SK-N-SH (cell line): ENCODE measurements at regions not wholly inside any gene's neighbourhood (a gene's known extent, or its start where the extent isn't known, plus 50 kb on each side); places are given as distances from the start of the nearest gene placed in this dataset.

Source experiments
- CTCF ChIA-PET: fragments of 300-600, 350-600 bp; formaldehyde crosslinking; extraction: SDS; loops from one replicate; lab custom pipeline; 2021; lab: Yijun Ruan, JAX
- POLR2A ChIA-PET: fragments of 350-600 bp; sonication (Branson Sonifier 250); formaldehyde crosslinking; extraction: SDS; loops from one replicate; lab custom pipeline; 2020; ENCODE audit warnings: antibody characterized with exemption, inconsistent platforms; lab: Yijun Ruan, JAX
- DNase-seq: peaks from one replicate; pipeline ENCODE4 v3.0.0; 2012
- H2AFZ ChIP-seq: fragments of 200-600 bp; sonication (generic); 2 replicates; pipeline ENCODE4 v1.8.1; 2016; ENCODE audit warnings: antibody characterized with exemption, mild to moderate bottlenecking, low read depth
- H3F3A ChIP-seq: fragments of 200-600 bp; sonication (generic); replicated peaks from 2 replicates; pipeline ENCODE3; 2016; ENCODE audit warnings: antibody characterized with exemption, mild to moderate bottlenecking; ENCODE audit not compliant: insufficient read depth
- H3K27ac ChIP-seq, 2 experiments: fragments of 200-500 bp in 1 of 2; fragments of 200-600 bp in 1 of 2; sonication (Bioruptor generic) in 1 of 2; sonication (generic), shearing (Covaris generic) in 1 of 2; 2 replicates each; pipeline versions ENCODE4 v1.5.1 to v1.6.1; 2014 to 2016; ENCODE audit warnings: low read depth in 2 of 2, inconsistent platforms in 1 of 2, low read length in 1 of 2, mild to moderate bottlenecking in 1 of 2, mixed read lengths in 1 of 2
- H3K27me3 ChIP-seq: fragments of 200-600 bp; sonication (generic), shearing (Covaris generic); 2 replicates; pipeline ENCODE4 v1.6.1; 2016; ENCODE audit warnings: mixed run types; ENCODE audit not compliant: insufficient read depth
- H3K36me3 ChIP-seq, 2 experiments: fragments of 200-500 bp in 1 of 2; fragments of 200-600 bp in 1 of 2; sonication (Bioruptor generic) in 1 of 2; sonication (generic) in 1 of 2; replicated peaks in 1 of 2; 2 replicates each; pipeline versions ENCODE3 to v1.5.1; 2014 to 2016; ENCODE audit warnings: low read length in 1 of 2, mild to moderate bottlenecking in 1 of 2; ENCODE audit not compliant: insufficient read depth in 2 of 2, control insufficient read depth in 1 of 2
- H3K4me1 ChIP-seq, 2 experiments: fragments of 200-500 bp in 1 of 2; fragments of 200-600 bp in 1 of 2; sonication (Bioruptor generic) in 1 of 2; sonication (generic), shearing (Covaris generic) in 1 of 2; 2 replicates each; pipeline versions ENCODE4 v1.5.1 to v1.6.1; 2014 to 2016; ENCODE audit warnings: low read depth in 1 of 2, low read length in 1 of 2, mixed run types in 1 of 2; ENCODE audit not compliant: insufficient read depth in 2 of 2, control insufficient read depth in 1 of 2
- H3K4me2 ChIP-seq: fragments of 200-600 bp; sonication (generic), shearing (Covaris generic); 2 replicates; pipeline ENCODE4 v1.6.1; 2017; ENCODE audit warnings: mixed run types
- H3K4me3 ChIP-seq, 2 experiments: fragments of 200-500 bp in 1 of 2; fragments of 200-600 bp in 1 of 2; sonication (Bioruptor generic) in 1 of 2; sonication (generic), shearing (Covaris generic) in 1 of 2; 2 replicates each; pipeline versions ENCODE4 v1.5.1 to v1.8.1; 2014 to 2016; ENCODE audit warnings: low read depth in 2 of 2, inconsistent platforms in 1 of 2, low read length in 1 of 2, mild to moderate bottlenecking in 1 of 2, mixed read lengths in 1 of 2, moderate library complexity in 1 of 2
- H3K79me2 ChIP-seq: fragments of 200-600 bp; sonication (generic); 2 replicates; pipeline ENCODE4 v1.8.1; 2017; ENCODE audit warnings: mild to moderate bottlenecking; ENCODE audit not compliant: insufficient read depth
- H3K9ac ChIP-seq: fragments of 200-600 bp; sonication (generic); 2 replicates; pipeline ENCODE4 v1.6.1; 2017; ENCODE audit warnings: mixed run types
- H3K9me2 ChIP-seq: fragments of 200-600 bp; sonication (generic); 2 replicates; pipeline ENCODE4 v1.6.1; 2017; ENCODE audit warnings: mixed run types
- H3K9me3 ChIP-seq: fragments of 200-600 bp; sonication (generic); 2 replicates; pipeline ENCODE4 v1.6.1; 2017; ENCODE audit warnings: mixed run types, mild to moderate bottlenecking, moderate library complexity
- H4K20me1 ChIP-seq: fragments of 200-600 bp; sonication (generic); 2 replicates; pipeline ENCODE4 v1.6.1; 2017; ENCODE audit warnings: mild to moderate bottlenecking, mixed run types; ENCODE audit not compliant: insufficient read depth
- CHD2 ChIP-seq: fragments of 150-350 bp; IDR thresholded peaks from 2 replicates; pipeline ENCODE4 v1.6.1; 2018; ENCODE audit warnings: low read length; ENCODE audit not compliant: partially characterized antibody
- FOSL2 ChIP-seq: IDR thresholded peaks from 2 replicates; pipeline ENCODE4 v1.4.0; 2012; ENCODE audit warnings: low read depth, mild to moderate bottlenecking, moderate library complexity, borderline replicate concordance
- FOXM1 ChIP-seq: IDR thresholded peaks from 2 replicates; pipeline ENCODE4 v1.4.0; 2012; ENCODE audit warnings: low read depth, mild to moderate bottlenecking
- GABPA ChIP-seq: IDR thresholded peaks from 2 replicates; pipeline ENCODE4 v1.4.0; 2012; ENCODE audit warnings: low read depth, mild to moderate bottlenecking
- MAX ChIP-seq: IDR thresholded peaks from 2 replicates; pipeline ENCODE4 v1.4.0; 2012; ENCODE audit warnings: low read depth
- MEF2A ChIP-seq: IDR thresholded peaks from 2 replicates; pipeline ENCODE4 v1.4.0; 2012; ENCODE audit warnings: low read depth, borderline replicate concordance
- NFIC ChIP-seq: IDR thresholded peaks from 2 replicates; pipeline ENCODE4 v1.4.0; 2012; ENCODE audit warnings: borderline replicate concordance
- POLR2AphosphoS5 ChIP-seq: IDR thresholded peaks from 2 replicates; pipeline ENCODE4 v1.6.1; 2012; ENCODE audit warnings: low read depth, low read length
- RCOR1 ChIP-seq: fragments of 150-350 bp; IDR thresholded peaks from 2 replicates; pipeline ENCODE4 v1.6.1; 2017; ENCODE audit warnings: antibody characterized with exemption, low read length
- SMC3 ChIP-seq: IDR thresholded peaks from 2 replicates; pipeline ENCODE4 v1.6.1; 2012; ENCODE audit warnings: low read depth, low read length, improper control_type of control experiment
- TAF1 ChIP-seq: IDR thresholded peaks from 2 replicates; pipeline ENCODE4 v1.6.1; 2012; ENCODE audit warnings: low read depth, mild to moderate bottlenecking, low read length, moderate library complexity, borderline replicate concordance
- TCF12 ChIP-seq: IDR thresholded peaks from 2 replicates; pipeline ENCODE4 v1.4.0; 2012
- TEAD4 ChIP-seq: IDR thresholded peaks from 2 replicates; pipeline ENCODE4 v1.4.0; 2012; ENCODE audit warnings: mild to moderate bottlenecking, borderline replicate concordance; ENCODE audit not compliant: insufficient read depth
- YY1 ChIP-seq: IDR thresholded peaks from 2 replicates; pipeline ENCODE4 v1.4.0; 2012; ENCODE audit warnings: low read depth, mild to moderate bottlenecking
- WGBS: methylation state at CpG from one replicate; pipeline ENCODE4 v1.1.6; 2017; ENCODE audit warnings: low lambda C conversion rate; 5-methylcytosine and 5-hydroxymethylcytosine counted together
- TF ChIP-seq, protein P1 (sequence below): fragments of 200-600 bp; sonication (generic); IDR thresholded peaks from 2 replicates; pipeline ENCODE4 v1.6.1; 2017; ENCODE audit warnings: antibody characterized with exemption, mild to moderate bottlenecking, moderate library complexity
- TF ChIP-seq, protein P2 (sequence below): IDR thresholded peaks from 2 replicates; pipeline ENCODE4 v1.4.0; 2012; ENCODE audit warnings: low read depth, borderline replicate concordance
- TF ChIP-seq, protein P3 (sequence below): IDR thresholded peaks from 2 replicates; pipeline ENCODE4 v1.4.0; 2012; ENCODE audit warnings: low read depth, borderline replicate concordance

DNA sequence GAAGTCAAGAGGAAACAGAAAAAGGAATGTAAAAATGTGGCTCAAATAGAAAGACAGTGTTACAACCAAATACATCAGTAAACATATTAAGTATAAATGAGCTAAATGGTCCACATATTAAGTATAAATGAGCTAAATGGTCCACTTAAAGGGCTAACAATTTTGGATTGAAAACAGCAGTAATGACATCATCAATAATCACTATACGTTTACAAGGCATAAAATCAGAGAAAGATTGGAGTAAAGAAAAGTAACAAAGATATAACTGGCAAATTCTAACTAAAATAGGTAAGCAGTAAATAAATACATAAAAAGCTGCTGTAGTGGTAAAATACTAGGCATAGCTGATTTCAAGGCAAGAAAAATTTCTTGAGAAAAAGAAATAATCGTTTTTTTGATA, 1298.4 kb upstream of the CELF2 start:
- H3K4me3 ChIP-seq, result no peak overlapping the region
- TF ChIP-seq TCF12, result no peak
- TF ChIP-seq MEF2A, result no peak
- TF ChIP-seq YY1, result no peak
- no peak for TF ChIP-seq SMC3
- TF ChIP-seq TEAD4, result no peak
- no peak for TF ChIP-seq TAF1
- TF ChIP-seq FOSL2, result no peak
- TF ChIP-seq POLR2AphosphoS5, result no peak
- TF ChIP-seq GABPA, result no peak
- TF ChIP-seq RCOR1, result no peak
- no peak for TF ChIP-seq NFIC
- TF ChIP-seq, protein P1, sequence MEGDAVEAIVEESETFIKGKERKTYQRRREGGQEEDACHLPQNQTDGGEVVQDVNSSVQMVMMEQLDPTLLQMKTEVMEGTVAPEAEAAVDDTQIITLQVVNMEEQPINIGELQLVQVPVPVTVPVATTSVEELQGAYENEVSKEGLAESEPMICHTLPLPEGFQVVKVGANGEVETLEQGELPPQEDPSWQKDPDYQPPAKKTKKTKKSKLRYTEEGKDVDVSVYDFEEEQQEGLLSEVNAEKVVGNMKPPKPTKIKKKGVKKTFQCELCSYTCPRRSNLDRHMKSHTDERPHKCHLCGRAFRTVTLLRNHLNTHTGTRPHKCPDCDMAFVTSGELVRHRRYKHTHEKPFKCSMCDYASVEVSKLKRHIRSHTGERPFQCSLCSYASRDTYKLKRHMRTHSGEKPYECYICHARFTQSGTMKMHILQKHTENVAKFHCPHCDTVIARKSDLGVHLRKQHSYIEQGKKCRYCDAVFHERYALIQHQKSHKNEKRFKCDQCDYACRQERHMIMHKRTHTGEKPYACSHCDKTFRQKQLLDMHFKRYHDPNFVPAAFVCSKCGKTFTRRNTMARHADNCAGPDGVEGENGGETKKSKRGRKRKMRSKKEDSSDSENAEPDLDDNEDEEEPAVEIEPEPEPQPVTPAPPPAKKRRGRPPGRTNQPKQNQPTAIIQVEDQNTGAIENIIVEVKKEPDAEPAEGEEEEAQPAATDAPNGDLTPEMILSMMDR, result no peak
- TF ChIP-seq, protein P2, sequence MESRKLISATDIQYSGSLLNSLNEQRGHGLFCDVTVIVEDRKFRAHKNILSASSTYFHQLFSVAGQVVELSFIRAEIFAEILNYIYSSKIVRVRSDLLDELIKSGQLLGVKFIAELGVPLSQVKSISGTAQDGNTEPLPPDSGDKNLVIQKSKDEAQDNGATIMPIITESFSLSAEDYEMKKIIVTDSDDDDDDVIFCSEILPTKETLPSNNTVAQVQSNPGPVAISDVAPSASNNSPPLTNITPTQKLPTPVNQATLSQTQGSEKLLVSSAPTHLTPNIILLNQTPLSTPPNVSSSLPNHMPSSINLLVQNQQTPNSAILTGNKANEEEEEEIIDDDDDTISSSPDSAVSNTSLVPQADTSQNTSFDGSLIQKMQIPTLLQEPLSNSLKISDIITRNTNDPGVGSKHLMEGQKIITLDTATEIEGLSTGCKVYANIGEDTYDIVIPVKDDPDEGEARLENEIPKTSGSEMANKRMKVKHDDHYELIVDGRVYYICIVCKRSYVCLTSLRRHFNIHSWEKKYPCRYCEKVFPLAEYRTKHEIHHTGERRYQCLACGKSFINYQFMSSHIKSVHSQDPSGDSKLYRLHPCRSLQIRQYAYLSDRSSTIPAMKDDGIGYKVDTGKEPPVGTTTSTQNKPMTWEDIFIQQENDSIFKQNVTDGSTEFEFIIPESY, result no peak
- no peak for TF ChIP-seq FOXM1
- TF ChIP-seq, protein P3, sequence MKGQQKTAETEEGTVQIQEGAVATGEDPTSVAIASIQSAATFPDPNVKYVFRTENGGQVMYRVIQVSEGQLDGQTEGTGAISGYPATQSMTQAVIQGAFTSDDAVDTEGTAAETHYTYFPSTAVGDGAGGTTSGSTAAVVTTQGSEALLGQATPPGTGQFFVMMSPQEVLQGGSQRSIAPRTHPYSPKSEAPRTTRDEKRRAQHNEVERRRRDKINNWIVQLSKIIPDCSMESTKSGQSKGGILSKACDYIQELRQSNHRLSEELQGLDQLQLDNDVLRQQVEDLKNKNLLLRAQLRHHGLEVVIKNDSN, result no peak
- no peak for TF ChIP-seq MAX
- TF ChIP-seq CHD2, result no peak
- TF ChIP-seq, all 33 proteins: peak for 0
- no peaks in the 10 kb centered on the region for H3K9me2 ChIP-seq
- H3K27me3 ChIP-seq, result no peaks in the 10 kb centered on the region
- no peaks in the 10 kb centered on the region for H3F3A ChIP-seq
- no peak overlapping the region for H3K27ac ChIP-seq
- no peaks in the 10 kb centered on the region for H3K36me3 ChIP-seq
- H3K9me3 ChIP-seq, result no peaks in the 10 kb centered on the region
- no peaks in the 10 kb centered on the region for H3K79me2 ChIP-seq
- ChIA-PET POLR2A (no interaction called here), CTCF (no interaction called here)
- H3K9ac ChIP-seq, result no peak overlapping the region
- H3K4me1 ChIP-seq, result no peaks in the 10 kb centered on the region
- no peak for DNase-seq
- H3K4me2 ChIP-seq, result no peak overlapping the region
- WGBS, result 1% methylated on average over 2 of the region's 2 CpGs
- no peaks in the 10 kb centered on the region for H4K20me1 ChIP-seq
- H2AFZ ChIP-seq, result no peak overlapping the region
